ENCODE measurements at regions not wholly inside any gene's neighbourhood (a gene's known extent, or its start where the extent isn't known, plus 50 kb on each side); places are given as distances from the start of the nearest gene placed in this dataset.

DNA sequence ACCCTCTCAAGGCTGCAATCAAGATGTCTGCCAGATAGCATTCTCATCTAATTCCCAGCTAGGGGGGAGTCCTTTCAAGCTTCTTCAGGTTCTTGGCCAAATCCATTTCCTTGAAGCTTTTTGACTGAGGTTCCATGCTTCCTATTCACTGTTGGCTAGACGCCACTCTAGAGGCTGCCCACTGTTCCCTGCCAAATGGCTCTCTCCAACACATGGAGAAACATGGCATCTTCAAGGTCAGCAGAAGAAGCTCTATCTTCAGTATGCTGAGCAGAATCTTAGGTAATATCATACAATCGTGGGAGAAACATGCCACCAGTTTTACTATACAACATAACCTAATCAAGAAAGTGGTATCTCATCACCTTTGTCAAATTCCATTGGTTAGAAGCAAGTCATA lies 1985.1 kb upstream of the CELF4 start:
- TF ChIP-seq, protein P1, sequence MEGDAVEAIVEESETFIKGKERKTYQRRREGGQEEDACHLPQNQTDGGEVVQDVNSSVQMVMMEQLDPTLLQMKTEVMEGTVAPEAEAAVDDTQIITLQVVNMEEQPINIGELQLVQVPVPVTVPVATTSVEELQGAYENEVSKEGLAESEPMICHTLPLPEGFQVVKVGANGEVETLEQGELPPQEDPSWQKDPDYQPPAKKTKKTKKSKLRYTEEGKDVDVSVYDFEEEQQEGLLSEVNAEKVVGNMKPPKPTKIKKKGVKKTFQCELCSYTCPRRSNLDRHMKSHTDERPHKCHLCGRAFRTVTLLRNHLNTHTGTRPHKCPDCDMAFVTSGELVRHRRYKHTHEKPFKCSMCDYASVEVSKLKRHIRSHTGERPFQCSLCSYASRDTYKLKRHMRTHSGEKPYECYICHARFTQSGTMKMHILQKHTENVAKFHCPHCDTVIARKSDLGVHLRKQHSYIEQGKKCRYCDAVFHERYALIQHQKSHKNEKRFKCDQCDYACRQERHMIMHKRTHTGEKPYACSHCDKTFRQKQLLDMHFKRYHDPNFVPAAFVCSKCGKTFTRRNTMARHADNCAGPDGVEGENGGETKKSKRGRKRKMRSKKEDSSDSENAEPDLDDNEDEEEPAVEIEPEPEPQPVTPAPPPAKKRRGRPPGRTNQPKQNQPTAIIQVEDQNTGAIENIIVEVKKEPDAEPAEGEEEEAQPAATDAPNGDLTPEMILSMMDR (IDR thresholded peaks at IDR 0.05) = no peak
- TF ChIP-seq POLR2AphosphoS5 (IDR thresholded peaks at IDR 0.05) = no peak
